Activated B cell treated with CpG ODN at 0.5 μM for 24 hours (primary cell): ENCODE measurements at regions not wholly inside any gene's neighbourhood (a gene's known extent, or its start where the extent isn't known, plus 50 kb on each side); places are given as distances from the start of the nearest gene placed in this dataset.

Source experiments
- ATAC-seq: fragments of 200-7000 bp; cut with Tn5 transposase; one replicate; pipeline ENCODE4 v1.10.0; 2021; ENCODE audit warnings: low read depth, mild to moderate bottlenecking, moderate library complexity
- CTCF ChIA-PET: fragments of 350-600 bp; sonication (Branson Sonifier 250); formaldehyde crosslinking; loops from one replicate; lab custom pipeline; 2021; ENCODE audit warnings: antibody characterized with exemption; lab: Charles Lee
- POLR2A ChIA-PET: fragments of 350-600 bp; sonication (Branson Sonifier 250); formaldehyde crosslinking; loops from one replicate; lab custom pipeline; 2021; ENCODE audit warnings: antibody characterized with exemption; lab: Charles Lee
- DNase-seq: peaks from one replicate; pipeline ENCODE4 v3.0.0; 2022
- H3K27ac Mint-ChIP-seq: one replicate; pipeline ENCODE4 v1.8.0; 2020; ENCODE audit warnings: mixed read lengths
- H3K27me3 Mint-ChIP-seq: one replicate; pipeline ENCODE4 v1.8.0; 2021; ENCODE audit warnings: mixed read lengths
- H3K36me3 Mint-ChIP-seq: one replicate; pipeline ENCODE4 v1.8.0; 2021; ENCODE audit warnings: low read depth, mixed read lengths
- H3K4me1 Mint-ChIP-seq: one replicate; pipeline ENCODE4 v1.8.0; 2021; ENCODE audit warnings: mixed read lengths
- H3K4me3 Mint-ChIP-seq: one replicate; pipeline ENCODE4 v1.8.0; 2020; ENCODE audit warnings: mild to moderate bottlenecking, mixed read lengths
- H3K9me3 Mint-ChIP-seq: one replicate; pipeline ENCODE4 v1.8.0; 2020; ENCODE audit warnings: mixed read lengths
- CTCF ChIP-seq: fragments of 200-600 bp; IDR thresholded peaks from one replicate; pipeline ENCODE4 v1.8.0; 2022; ENCODE audit warnings: antibody characterized with exemption, mild to moderate bottlenecking
- intact Hi-C: fragments of 100-400 bp; cut with micrococcal nuclease; formaldehyde crosslinking; loops from one replicate; pipeline ENCODE4 v1.15.1; 2024

GRCh38 chr13:107457686-107458085 is 757.6 kb downstream of the LIG4 start:
- Mint-ChIP-seq H3K9me3 (peaks cover 5% of the 10 kb centered on the region), H3K27me3 (no peaks in the 10 kb centered on the region), H3K27ac (no peak overlapping the region), H3K4me1 (no peaks in the 10 kb centered on the region), H3K36me3 (no peaks in the 10 kb centered on the region), H3K4me3 (no peak overlapping the region)
- ChIA-PET CTCF (no interaction called here), POLR2A (no interaction called here)
- intact Hi-C loops, result no loop called here
- TF ChIP-seq CTCF, result no peak
- DNase-seq, result no peak
- no peak for ATAC-seq

GRCh38 chr13:107456431-107456830 is 758.9 kb downstream of the LIG4 start:
- H3K9me3 Mint-ChIP-seq, result peaks cover 5% of the 10 kb centered on the region
- no peaks in the 10 kb centered on the region for H3K27me3 Mint-ChIP-seq
- TF ChIP-seq CTCF, result no peak
- ATAC-seq (no peak), DNase-seq (no peak)
- intact Hi-C loops, result no loop called here
- H3K4me1 Mint-ChIP-seq, result no peaks in the 10 kb centered on the region
- H3K27ac Mint-ChIP-seq, result no peak overlapping the region
- H3K36me3 Mint-ChIP-seq, result no peaks in the 10 kb centered on the region
- ChIA-PET CTCF (no interaction called here), POLR2A (no interaction called here)
- H3K4me3 Mint-ChIP-seq, result no peak overlapping the region

GRCh38 chr13:107452833-107453232 is 762.5 kb downstream of the LIG4 start:
- CTCF ChIA-PET, result no interaction called here
- Mint-ChIP-seq H3K27me3 (no peaks in the 10 kb centered on the region), H3K4me3 (no peak overlapping the region), H3K27ac (no peak overlapping the region), H3K4me1 (no peaks in the 10 kb centered on the region), H3K36me3 (no peaks in the 10 kb centered on the region), H3K9me3 (peaks cover 10% of the 10 kb centered on the region)
- ATAC-seq (no peak), DNase-seq (no peak)
- no peak for TF ChIP-seq CTCF
- intact Hi-C loops, result no loop called here
- POLR2A ChIA-PET, result no interaction called here

- Mint-ChIP-seq H3K9me3 (peaks cover 10% of the 10 kb centered on the region), H3K4me1 (no peaks in the 10 kb centered on the region), H3K4me3 (no peak overlapping the region), H3K27ac (no peak overlapping the region), H3K27me3 (no peaks in the 10 kb centered on the region), H3K36me3 (no peaks in the 10 kb centered on the region)
- DNase-seq (no peak), ATAC-seq (no peak)
- intact Hi-C loops, result no loop called here
- TF ChIP-seq CTCF, result no peak
- ChIA-PET POLR2A (no interaction called here), CTCF (no interaction called here)
Observed at GRCh38 chr13:107450931-107451330, 764.4 kb downstream of the LIG4 start.

GRCh38 chr13:107450431-107450830 is 764.9 kb downstream of the LIG4 start:
- Mint-ChIP-seq H3K27ac (no peak overlapping the region), H3K9me3 (peaks cover 10% of the 10 kb centered on the region)

More at GRCh38 chr13:107450431-107450830, 764.9 kb downstream of the LIG4 start:
- Mint-ChIP-seq H3K4me3 (no peak overlapping the region), H3K27me3 (no peaks in the 10 kb centered on the region), H3K4me1 (no peaks in the 10 kb centered on the region), H3K36me3 (no peaks in the 10 kb centered on the region)
- no peak for TF ChIP-seq CTCF
- CTCF ChIA-PET, result no interaction called here
- DNase-seq (no peak), ATAC-seq (no peak)
- intact Hi-C loops, result no loop called here
- POLR2A ChIA-PET, result no interaction called here
